Large intestine (tissue), 3 donors: ENCODE measurements at regions not wholly inside any gene's neighbourhood (a gene's known extent, or its start where the extent isn't known, plus 50 kb on each side); places are given as distances from the start of the nearest gene placed in this dataset.
A peak's percentile ranks its signal among the peaks of the same experiment; 100 is the strongest.

Experiments
- DNase-seq, 2 donors: peaks; one replicate each; pipeline versions ENCODE4 v3.0.0 to v3.0.0-alpha.2; 2013
- H3K27ac ChIP-seq: one replicate; pipeline ENCODE4 v1.5.1; 2013; ENCODE audit warnings: low read length
- H3K27me3 ChIP-seq: 2 replicates; pipeline ENCODE4 v1.6.1; 2013; ENCODE audit warnings: low read length; ENCODE audit not compliant: control insufficient read depth, insufficient read depth
- H3K36me3 ChIP-seq: 2 replicates; pipeline ENCODE4 v1.6.1; 2013; ENCODE audit warnings: low read length; ENCODE audit not compliant: control insufficient read depth, insufficient read depth
- H3K4me1 ChIP-seq: one replicate; pipeline ENCODE4 v1.6.1; 2013; ENCODE audit warnings: low read length; ENCODE audit not compliant: control insufficient read depth, insufficient read depth
- H3K4me3 ChIP-seq: one replicate; pipeline ENCODE4 v1.5.1; 2013; ENCODE audit warnings: low read length
- H3K9me3 ChIP-seq: one replicate; pipeline ENCODE4 v1.6.1; 2013; ENCODE audit warnings: mild to moderate bottlenecking, low read depth, low read length, moderate library complexity; ENCODE audit not compliant: control insufficient read depth
- WGBS: methylation state at CpG from one replicate; pipeline ENCODE4 v1.1.5; 2013; ENCODE audit warnings: low lambda C conversion rate; ENCODE audit not compliant: insufficient coverage; 5-methylcytosine and 5-hydroxymethylcytosine counted together

DNA sequence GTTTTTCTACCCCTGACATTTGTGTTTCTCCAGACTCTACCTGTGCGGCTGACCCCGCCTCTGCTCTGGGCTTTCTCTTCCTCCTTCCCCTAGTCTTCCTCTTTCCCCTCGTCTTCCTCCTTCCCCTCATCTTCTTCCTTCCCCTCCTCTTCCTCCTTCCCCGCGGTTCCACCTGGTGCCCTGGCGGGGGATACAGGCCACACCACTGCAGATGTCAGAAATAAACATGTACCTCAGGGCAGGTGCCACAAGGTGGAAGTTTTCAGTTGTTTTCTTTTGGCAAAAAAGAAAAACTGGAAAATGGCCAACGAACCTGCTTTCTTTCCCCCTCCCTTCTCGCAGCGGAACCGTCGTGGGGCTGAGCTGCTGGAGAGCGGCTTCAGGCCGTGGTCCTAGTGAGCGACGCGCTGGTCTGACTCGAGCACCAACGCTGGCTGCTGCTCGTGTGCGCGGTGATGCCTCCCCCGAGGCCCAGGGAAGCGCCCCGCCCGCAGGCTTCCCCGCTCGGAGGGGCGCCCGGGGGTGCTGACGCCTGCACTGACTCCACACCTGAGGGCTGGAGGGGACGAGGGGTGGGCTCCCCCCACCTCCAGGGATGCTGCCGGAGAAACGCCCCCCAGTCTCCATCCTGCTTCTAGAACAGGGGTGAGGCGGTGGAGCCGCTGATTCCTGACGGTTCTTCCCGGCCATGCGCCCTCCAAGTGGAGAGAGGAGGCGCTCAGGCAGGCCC, 83.7 kb upstream of the ZNF516 start:
- Histone ChIP-seq H3K4me3 (no peak overlapping the region), H3K9me3 (no peaks in the 10 kb centered on the region), H3K27ac (no peak overlapping the region), H3K4me1 (no peaks in the 10 kb centered on the region), H3K36me3 (no peaks in the 10 kb centered on the region), H3K27me3 (peaks cover 23% of the 10 kb centered on the region)
- no peak for DNase-seq
- 76% methylated on average over 3 of the region's 39 CpGs for WGBS

DNA sequence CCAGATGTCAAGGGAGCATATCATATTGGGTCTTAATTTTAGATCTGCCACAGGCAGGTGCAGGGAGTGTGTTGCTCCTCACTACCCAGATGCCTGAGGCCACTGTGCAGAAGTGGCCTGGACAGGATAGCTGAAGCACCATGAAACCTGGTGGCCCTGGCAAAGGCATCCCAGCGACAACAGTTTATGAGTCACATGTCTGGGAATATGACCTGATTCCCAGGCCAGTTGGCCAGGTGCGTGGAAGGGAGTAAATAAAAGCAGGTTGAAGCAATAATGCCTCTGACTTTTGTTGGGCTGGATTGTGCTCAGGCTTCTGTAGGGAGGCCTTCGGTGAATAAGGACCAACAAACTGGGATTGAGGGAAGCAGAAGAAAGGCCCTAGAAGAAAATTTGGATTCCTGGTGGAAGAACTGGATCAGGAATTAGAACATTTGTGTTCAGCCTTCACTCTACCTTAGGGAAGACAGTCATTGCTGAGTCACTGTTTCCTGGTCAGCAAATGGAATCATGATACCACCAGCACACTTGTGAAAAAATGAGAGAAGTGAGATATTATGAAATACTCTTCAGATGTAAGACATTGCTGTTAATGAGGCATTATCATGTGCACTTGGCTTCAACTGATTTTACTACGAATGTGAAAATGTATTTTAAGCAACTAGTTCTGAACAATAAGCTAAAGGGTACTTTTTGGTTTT, 78.4 kb upstream of the ZNF516 start:
- WGBS: 100% methylated on average over 1 of the region's 4 CpGs
- no peak for DNase-seq
- Histone ChIP-seq H3K27ac (no peak overlapping the region), H3K9me3 (no peaks in the 10 kb centered on the region), H3K27me3 (peaks cover 3% of the 10 kb centered on the region), H3K4me1 (no peaks in the 10 kb centered on the region), H3K36me3 (no peaks in the 10 kb centered on the region), H3K4me3 (no peak overlapping the region)

DNA sequence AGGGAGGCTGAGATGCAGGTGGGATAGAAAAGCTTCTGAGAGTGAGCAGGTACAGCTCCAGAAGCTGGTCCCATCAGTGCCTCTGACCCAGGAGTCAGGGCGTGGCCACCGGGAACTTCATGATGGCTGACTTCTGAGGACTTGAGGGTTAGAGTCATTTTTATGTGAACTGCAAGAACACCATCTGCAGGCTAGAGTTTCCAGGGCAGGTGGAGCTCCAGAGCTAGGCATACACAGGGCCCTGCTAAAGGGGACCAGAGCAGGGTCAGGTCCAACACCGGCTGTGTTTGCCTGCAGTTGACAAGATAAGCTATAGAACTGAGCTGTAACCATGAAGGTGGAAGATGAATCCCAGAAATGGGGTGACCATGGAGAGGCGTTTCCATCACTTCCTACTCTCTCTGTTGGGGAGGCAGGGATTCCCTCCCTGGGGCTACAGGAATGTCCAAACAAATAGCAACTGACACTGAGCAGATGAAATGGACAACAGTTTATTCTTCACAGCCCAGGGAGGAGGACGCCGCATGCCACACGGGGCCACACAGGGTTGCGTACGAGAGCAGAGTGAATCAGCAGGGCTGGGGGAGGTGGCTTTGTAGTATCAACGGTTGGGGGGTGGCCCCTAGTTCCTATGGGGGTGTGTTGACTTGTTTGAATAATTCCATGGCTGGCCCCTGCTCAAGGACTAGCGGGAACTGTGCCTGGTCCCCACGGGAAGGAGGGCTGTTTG, 77.6 kb upstream of the ZNF516 start:
- no peak overlapping the region for H3K27ac ChIP-seq
- DNase-seq: peak; percentile 27 to 29
- no peaks in the 10 kb centered on the region for H3K27me3 ChIP-seq
- H3K36me3 ChIP-seq: no peaks in the 10 kb centered on the region
- no peak overlapping the region for H3K4me3 ChIP-seq
- no peaks in the 10 kb centered on the region for H3K9me3 ChIP-seq
- WGBS: no CpG with 5 or more reads among the region's 12 CpGs
- no peaks in the 10 kb centered on the region for H3K4me1 ChIP-seq

DNA sequence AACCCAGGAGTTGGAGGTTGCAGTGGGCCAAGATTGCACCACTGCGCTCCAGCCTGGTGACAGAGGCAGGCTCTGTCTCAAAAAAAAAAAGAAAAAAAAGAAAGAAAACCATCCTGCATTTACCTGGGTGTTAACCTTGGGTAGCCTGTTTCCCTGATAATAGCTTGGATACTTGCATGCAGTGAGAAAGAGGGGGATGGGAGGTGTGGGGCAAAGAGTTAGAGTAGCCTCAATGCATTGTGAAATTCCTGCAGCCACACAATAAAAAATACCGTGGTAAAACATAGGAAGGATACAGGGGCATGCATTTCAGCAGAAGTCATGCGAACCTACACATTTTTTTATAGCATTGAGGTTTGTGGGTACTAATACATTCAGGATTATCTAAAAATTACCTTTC, 76.6 kb upstream of the ZNF516 start:
- no peak for DNase-seq
- H3K4me3 ChIP-seq: no peak overlapping the region
- H3K27me3 ChIP-seq: no peaks in the 10 kb centered on the region
- no peaks in the 10 kb centered on the region for H3K9me3 ChIP-seq
- no peak overlapping the region for H3K27ac ChIP-seq
- no CpG with 5 or more reads among the region's 3 CpGs for WGBS
- H3K36me3 ChIP-seq: no peaks in the 10 kb centered on the region
- no peaks in the 10 kb centered on the region for H3K4me1 ChIP-seq

DNA sequence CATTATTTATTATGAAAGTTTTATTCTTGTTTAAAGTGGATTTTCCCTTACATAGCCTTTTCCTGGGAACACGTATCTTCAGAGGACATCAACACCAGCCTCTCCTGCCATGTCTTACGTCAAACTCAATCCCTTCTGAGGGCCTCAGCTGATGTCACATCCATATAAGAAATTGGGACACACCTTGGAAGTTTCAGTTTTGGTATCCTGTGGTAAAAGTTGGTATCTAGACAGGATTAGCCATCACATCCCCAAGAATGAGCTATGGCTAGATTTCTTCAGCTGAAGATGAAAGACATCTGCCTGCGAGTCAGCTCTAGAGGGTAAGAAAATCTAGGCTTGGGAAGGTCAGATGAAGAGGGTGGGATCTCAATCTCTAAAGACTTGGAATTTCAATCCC, 75.8 kb upstream of the ZNF516 start:
- no peak overlapping the region for H3K4me3 ChIP-seq
- DNase-seq: no peak
- H3K4me1 ChIP-seq: no peaks in the 10 kb centered on the region
- H3K9me3 ChIP-seq: no peaks in the 10 kb centered on the region
- H3K27ac ChIP-seq: no peak overlapping the region
- no peaks in the 10 kb centered on the region for H3K36me3 ChIP-seq
- no peaks in the 10 kb centered on the region for H3K27me3 ChIP-seq
- WGBS: no CpG with 5 or more reads among the region's 3 CpGs

DNA sequence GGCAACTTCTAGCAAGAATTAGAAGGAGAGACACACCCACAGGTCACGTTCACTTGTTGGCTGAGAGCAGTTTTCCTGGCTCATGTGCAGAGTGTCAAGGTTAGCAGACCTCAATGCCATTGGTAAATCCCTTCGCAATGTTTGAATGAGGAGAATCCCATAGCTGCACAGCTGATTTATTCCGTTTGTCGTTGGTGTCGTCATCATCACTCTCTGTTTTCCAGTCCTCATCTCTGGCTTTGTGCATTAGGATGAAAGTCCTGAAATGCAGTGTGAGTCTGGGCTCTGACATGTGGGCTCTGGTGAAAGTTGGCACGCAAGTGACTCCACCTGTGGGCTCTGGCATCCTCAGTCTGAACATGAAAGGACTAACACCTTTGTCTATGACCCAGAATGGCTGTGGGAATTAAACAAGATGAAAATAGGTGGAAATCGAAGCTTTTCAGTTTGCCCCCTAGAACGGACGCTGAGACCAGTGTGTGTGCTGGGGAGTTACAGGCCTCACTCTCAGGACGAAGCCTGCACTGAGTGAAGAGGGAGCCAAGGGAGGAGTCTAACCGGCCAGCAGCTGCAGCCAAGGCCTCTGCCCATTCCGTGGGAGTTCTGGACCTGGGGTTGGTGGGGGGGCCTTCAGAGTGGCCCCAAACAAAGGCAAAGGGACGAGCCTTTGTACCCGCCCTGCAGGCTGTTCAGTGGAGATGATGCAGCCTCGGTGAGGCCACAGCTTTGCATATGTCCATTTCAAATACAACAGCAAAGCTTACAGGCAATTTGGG, 74.8 kb upstream of the ZNF516 start:
- no peaks in the 10 kb centered on the region for H3K36me3 ChIP-seq
- H3K4me3 ChIP-seq: no peak overlapping the region
- no peaks in the 10 kb centered on the region for H3K27me3 ChIP-seq
- H3K27ac ChIP-seq: no peak overlapping the region
- H3K9me3 ChIP-seq: no peaks in the 10 kb centered on the region
- DNase-seq: no peak
- no peaks in the 10 kb centered on the region for H3K4me1 ChIP-seq
- 93% methylated on average over 3 of the region's 15 CpGs for WGBS

DNA sequence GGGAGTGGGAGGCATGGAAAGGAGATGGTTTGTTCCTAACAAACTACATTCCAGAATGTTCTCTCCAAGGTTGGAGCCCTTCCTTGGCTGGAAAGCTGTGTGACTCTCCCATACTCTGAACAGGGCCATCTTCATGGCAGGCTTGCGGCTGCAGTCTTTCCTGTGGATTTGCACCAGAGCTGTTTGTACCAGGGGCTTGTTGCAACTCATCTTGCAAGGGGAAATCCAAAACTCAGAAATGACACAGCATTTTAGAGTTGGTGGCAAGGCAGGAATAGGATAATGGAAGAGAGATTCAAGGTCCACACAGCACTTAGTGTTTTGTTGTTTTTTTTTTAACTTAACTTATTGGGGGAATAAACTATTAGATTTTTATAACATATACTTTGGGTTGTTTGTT, 73.7 kb upstream of the ZNF516 start:
- no peak for DNase-seq
- Histone ChIP-seq H3K27me3 (no peaks in the 10 kb centered on the region), H3K4me3 (no peak overlapping the region), H3K9me3 (no peaks in the 10 kb centered on the region), H3K27ac (no peak overlapping the region), H3K36me3 (no peaks in the 10 kb centered on the region), H3K4me1 (no peaks in the 10 kb centered on the region)
- no CpG with 5 or more reads among the region's 1 CpG for WGBS

DNA sequence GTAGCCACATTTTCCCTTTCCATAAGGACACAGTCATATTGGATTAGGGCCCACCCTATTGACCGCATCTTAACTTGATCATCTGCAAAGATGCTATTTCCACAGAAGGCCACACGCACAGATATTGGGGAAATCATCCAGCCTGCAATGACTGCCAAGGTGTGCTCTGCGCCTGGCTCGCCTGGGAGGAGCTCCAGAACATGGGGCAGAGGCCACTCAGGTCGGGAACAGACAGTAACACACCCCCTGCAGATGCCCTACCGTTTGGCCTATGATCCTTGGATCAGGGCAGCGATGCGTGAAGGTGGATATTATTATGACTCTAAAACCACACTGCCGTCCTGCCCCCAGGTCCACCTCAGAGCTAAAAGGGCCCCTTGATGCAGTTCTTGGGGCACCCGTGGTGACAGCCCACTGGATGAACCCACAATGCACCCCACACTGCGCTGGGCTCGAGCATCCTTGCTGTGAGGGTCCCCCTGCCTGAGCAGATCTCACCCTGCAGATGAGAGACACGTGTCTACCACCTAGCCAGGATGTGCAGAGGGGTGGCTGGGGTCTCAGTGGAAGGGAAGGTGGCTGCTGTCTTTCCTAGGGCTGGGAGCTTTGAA, 72.9 kb upstream of the ZNF516 start:
- H3K4me1 ChIP-seq: no peaks in the 10 kb centered on the region

DNA sequence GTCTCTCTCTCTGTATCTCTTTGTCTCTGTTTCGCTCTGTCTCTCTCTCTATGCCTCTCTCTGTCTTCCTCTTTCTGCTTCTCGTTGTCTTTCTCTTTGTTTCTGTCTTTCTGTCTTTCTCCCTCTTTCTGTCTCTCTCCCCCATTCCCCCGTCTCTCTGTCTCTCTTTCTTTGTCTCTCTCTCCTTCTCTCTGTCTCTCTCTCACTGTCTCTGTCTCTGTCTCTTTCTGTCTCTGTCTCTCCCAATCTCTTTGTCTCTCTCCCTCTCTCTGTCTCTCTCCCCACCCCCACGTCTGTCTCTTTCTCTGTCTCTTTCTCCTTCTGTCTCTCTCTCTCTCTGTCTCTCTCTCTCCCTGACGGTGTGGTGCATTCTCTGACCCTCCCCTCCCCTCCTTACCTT, 71.9 kb upstream of the ZNF516 start:
- no peak overlapping the region for H3K27ac ChIP-seq
- no peaks in the 10 kb centered on the region for H3K4me1 ChIP-seq
- no peak for DNase-seq

More for the DNA sequence above, 72.9 kb upstream of the ZNF516 start:
- Histone ChIP-seq H3K4me3 (no peak overlapping the region), H3K27ac (no peak overlapping the region), H3K36me3 (no peaks in the 10 kb centered on the region), H3K9me3 (peaks cover 2% of the 10 kb centered on the region), H3K27me3 (no peaks in the 10 kb centered on the region)
- DNase-seq: no peak
- no CpG with 5 or more reads among the region's 13 CpGs for WGBS

More for the DNA sequence above, 71.9 kb upstream of the ZNF516 start:
- no peak overlapping the region for H3K4me3 ChIP-seq
- 87% methylated on average over 5 of the region's 5 CpGs for WGBS
- no peaks in the 10 kb centered on the region for H3K27me3 ChIP-seq
- peaks cover 5% of the 10 kb centered on the region for H3K9me3 ChIP-seq
- no peaks in the 10 kb centered on the region for H3K36me3 ChIP-seq
